A549 (cell line): ENCODE measurements at regions not wholly inside any gene's neighbourhood (a gene's known extent, or its start where the extent isn't known, plus 50 kb on each side); places are given as distances from the start of the nearest gene placed in this dataset.

Source experiments
- ESRRA ChIP-seq: fragments of 150-350 bp; IDR thresholded peaks from 2 replicates; pipeline ENCODE4 v1.6.1; 2014; ENCODE audit warnings: mild to moderate bottlenecking, low read length, borderline replicate concordance
- HOXA7 ChIP-seq: fragments of 250-450 bp; sonication (Bioruptor Pico); IDR thresholded peaks from 2 replicates; pipeline ENCODE4 v1.5.0; 2020; ENCODE audit warnings: mild to moderate bottlenecking, moderate library complexity
- HOXB5 ChIP-seq: fragments of 250-450 bp; sonication (Bioruptor Pico); IDR thresholded peaks from 2 replicates; pipeline ENCODE4 v1.5.0; 2020; ENCODE audit warnings: mild to moderate bottlenecking, moderate library complexity
- POLR2A ChIP-seq: IDR thresholded peaks from 2 replicates; pipeline ENCODE4 v1.6.1; 2012; ENCODE audit warnings: mild to moderate bottlenecking, low read length
- RCOR1 ChIP-seq: fragments of 150-350 bp; IDR thresholded peaks from 2 replicates; pipeline ENCODE4 v1.6.1; 2014; ENCODE audit warnings: antibody characterized with exemption, low read length, low read depth
- TF ChIP-seq, protein P1 (sequence below): fragments of >200 bp; sonication (Bioruptor Twin); formaldehyde crosslinking; IDR thresholded peaks from 3 replicates; pipeline ENCODE4 v1.5.1; 2016

- no peak for TF ChIP-seq ESRRA
- no peak for TF ChIP-seq POLR2A
- TF ChIP-seq, protein P1, sequence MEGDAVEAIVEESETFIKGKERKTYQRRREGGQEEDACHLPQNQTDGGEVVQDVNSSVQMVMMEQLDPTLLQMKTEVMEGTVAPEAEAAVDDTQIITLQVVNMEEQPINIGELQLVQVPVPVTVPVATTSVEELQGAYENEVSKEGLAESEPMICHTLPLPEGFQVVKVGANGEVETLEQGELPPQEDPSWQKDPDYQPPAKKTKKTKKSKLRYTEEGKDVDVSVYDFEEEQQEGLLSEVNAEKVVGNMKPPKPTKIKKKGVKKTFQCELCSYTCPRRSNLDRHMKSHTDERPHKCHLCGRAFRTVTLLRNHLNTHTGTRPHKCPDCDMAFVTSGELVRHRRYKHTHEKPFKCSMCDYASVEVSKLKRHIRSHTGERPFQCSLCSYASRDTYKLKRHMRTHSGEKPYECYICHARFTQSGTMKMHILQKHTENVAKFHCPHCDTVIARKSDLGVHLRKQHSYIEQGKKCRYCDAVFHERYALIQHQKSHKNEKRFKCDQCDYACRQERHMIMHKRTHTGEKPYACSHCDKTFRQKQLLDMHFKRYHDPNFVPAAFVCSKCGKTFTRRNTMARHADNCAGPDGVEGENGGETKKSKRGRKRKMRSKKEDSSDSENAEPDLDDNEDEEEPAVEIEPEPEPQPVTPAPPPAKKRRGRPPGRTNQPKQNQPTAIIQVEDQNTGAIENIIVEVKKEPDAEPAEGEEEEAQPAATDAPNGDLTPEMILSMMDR = no peak
- no peak for TF ChIP-seq HOXA7 (CRISPR knock-in tag)
- no peak for TF ChIP-seq HOXB5 (CRISPR knock-in tag)
- TF ChIP-seq RCOR1 = no peak
Observed at GRCh38 chr2:147636886-147637285, 207.9 kb upstream of the ACVR2A start.
